Bone marrow (tissue), 2 donors: ENCODE measurements at regions not wholly inside any gene's neighbourhood (a gene's known extent, or its start where the extent isn't known, plus 50 kb on each side); places are given as distances from the start of the nearest gene placed in this dataset.
"Not testable (repeated sequence)": the region's sequence is repeated elsewhere in the genome, so short reads cannot be mapped to it uniquely, and the experiment has no call there.

Experiments used
- DNase-seq, 2 donors: peaks; one replicate each; lab custom pipeline; 2025; lab: John Stamatoyannopoulos, UW

- DNase-seq, result not testable (repeated sequence)
Observed at GRCh38 chr11:3514635-3515424, 127.0 kb downstream of the ART5 start.

GRCh38 chr11:3513311-3513710, 128.5 kb downstream of the ART5 start:
- not testable (repeated sequence) for DNase-seq

GRCh38 chr11:3512751-3513150, 129.0 kb downstream of the ART5 start:
- not testable (repeated sequence) for DNase-seq

DNA sequence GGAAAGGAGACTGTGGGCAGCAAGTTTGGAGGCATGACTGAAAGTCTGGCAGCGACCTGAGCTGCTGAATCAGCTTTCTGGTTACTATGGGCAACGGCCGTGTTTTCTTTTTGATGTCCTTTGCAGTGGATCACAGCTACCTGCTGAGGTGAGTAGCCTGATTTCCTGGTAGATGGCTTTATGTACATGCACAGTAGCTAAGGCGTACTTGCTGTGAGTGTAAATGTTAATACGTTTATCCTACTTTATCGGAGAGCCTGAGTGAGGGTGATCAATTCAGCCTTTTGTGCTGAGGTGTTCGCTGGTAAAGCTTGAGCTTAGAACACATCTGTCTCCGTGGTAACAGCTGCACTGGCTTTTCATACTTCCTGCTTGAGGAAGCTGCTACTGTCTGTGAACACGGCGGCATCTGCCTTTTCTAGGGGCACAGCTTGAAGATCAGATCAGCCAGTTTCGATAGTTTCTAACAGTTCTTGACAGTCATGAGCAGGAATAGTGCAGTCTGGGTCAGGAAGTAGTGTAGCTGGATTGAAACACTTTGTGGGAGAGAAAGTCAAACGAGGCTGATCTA, 129.6 kb downstream of the ART5 start:
- DNase-seq, result not testable (repeated sequence)

GRCh38 chr11:3511416-3512132, 130.2 kb downstream of the ART5 start:
- not testable (repeated sequence) for DNase-seq

- not testable (repeated sequence) for DNase-seq
Observed at GRCh38 chr11:3509563-3509962, 130.6 kb upstream of the ZNF195 start.

GRCh38 chr11:3499198-3499597, 120.3 kb upstream of the ZNF195 start:
- not testable (repeated sequence) for DNase-seq

DNA sequence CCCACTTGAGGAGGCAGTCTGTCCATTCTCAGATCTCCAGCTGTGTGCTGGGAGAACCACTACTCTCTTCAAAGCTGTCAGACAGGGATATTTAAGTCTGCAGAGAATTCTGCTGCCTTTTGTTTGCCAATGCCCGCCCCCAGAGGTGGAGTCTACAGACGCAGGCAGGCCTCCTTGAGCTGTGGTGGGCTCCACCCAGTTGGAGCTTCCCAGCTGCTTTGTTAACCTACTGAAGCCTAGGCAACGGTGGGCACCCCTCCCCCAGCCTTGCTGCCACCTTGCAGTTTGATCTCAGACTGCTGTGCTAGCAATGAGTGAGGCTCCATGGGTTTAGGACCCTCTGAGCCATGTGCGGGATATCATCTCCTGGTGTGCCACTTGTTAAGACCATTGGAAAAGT, 119.4 kb upstream of the ZNF195 start:
- DNase-seq, result not testable (repeated sequence)

DNA sequence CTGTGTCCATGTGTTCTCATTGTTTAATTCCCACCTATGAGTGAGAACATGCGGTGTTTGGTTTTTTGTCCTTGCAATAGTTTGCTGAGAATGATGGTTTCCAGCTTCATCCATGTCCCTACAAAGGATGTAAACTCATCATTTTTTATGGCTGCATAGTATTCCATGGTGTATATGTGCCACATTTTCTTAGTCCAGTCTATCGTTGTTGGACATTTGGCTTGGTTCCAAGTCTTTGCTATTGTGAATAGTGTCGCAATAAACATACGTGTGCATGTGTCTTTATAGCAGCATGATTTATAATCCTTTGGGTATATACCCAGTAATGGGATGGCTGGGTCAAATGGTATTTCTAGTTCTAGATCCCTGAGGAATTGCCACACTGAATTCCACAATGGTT, 114.2 kb upstream of the ZNF195 start:
- DNase-seq, result not testable (repeated sequence)

DNA sequence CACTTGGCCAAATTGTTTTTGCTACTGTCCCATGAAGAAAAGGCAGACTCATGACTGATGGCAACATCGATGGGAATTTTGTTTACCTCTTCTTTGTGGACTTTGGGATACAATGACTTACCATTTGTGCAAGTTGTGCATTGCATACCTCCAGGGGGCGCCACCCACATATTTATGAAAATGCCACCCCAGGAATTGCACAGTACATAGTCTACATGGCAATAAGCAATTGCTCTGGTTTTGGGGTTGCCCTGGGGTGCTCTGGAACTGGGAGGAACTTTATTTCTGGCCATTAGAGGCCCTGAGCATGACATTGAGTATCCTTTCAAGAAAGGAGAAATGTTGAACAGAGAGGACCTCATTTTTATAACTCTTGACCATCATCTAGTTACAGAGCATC, 109.1 kb upstream of the ZNF195 start:
- DNase-seq, result not testable (repeated sequence)

DNA sequence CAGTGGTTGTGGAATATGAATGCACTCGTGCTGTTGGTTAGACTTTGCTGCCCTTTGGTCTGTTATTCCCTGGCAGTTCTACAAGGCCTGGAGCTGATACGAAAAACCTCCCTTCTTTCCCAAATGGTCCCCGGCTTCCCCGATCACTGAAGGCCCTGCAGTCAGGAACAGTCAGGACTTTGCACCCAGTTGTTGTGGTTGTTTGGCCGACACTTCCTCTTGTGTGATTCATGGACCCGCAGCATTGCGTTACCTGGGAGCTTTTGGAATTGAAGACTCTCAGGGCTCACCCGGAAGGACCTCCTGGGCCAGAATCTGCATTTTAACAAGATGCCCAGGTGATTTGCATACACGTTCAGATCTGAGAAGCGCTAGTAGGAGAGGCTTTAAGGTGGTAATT, 106.8 kb upstream of the ZNF195 start:
- not testable (repeated sequence) for DNase-seq

GRCh38 chr11:3476937-3477885, 98.3 kb upstream of the ZNF195 start:
- DNase-seq, result not testable (repeated sequence)

DNA sequence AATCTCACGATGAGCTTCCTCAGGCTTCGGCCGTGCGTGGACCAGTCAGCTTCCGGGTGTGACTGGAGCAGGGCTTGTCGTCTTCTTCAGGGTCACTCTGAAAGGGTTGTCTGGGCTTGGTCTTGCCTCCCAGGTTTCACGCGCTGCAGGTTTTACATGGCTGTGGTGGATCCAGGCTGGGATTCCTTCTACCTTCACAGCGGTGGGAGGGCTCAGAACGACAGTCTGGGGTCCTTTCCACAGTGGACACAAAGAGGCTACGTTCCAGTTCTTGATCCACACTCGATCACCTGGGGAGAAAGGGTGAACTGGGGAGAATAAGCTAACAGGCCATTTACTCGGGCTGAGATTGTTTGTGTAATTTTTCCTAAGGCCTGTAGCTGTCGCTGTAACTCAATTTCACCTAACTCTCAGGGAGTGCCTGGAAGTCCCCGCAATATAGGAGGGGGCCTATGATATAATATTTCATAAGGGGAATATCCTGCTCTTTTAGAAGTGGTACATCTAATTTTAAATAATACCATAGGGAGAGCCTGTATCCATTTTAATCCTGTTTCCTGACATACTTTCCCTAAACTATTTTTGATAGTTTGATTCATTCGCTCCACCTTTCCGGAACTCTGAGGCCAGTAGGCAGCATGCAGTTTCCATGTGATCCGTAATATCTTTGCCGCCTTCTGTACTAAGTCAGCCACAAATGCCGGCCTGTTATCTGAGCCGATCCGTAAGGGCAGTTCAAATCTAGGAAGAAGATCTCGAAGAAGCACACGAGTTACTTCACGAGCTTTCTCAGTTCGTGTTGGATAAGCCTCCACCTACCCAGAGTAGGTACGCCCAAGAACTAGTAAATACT, 97.4 kb upstream of the ZNF195 start:
- not testable (repeated sequence) for DNase-seq

DNA sequence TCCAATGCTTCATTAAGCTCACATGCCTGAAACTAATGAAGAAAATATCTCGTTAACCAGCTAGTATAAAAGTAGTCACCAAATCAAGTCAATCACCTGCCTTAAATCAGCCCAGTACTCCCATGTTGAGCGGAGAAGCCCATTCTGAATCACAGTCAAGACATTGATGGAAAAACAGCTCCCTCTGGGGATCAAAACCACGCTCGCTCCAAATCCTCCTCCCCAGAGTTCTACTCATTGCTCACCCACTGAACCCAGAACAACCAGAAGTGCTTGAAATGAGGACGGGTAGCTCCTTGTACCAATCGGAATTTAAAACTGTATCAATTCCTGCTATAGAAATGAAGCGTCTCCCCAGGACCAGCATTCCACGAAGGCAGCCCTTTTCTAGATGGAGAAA, 90.0 kb upstream of the ZNF195 start:
- DNase-seq, result not testable (repeated sequence)

DNA sequence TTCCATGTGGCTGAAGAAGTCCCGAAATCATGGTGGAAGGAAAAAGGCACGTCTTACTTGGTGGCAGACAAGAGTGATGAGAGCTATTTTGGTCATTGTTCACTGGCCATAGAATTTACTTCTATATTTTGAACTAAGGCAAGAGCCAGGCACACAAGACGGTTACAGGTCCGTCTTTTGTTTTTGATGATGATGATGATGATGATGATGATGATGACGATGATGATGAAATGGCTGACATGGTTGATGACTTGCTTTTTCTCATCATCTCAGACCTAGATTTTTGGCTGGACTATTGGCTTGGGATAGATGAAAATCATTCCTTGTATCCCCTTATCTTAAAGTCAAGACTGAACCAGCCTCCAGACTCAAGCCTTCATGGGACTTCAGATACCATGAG, 88.7 kb upstream of the ZNF195 start:
- not testable (repeated sequence) for DNase-seq

DNA sequence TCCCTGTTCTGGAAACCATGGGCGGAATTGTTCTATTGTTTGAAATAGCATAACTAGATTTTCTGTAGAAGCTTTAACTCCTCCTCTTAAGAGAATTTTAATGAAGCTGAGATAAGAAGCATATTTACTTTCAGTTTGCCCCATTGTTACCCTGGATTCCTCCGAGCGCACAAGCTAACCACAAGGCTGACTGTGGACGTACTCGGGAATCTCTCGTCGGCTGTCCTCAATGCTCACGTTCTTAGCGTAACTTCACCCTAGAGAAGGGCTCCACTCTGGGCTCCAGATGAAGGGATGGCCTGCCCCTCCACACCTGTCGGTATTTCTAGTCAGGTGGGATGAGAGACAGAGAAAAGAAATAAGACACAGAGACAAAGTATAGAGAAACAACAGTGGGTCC, 76.7 kb upstream of the ZNF195 start:
- DNase-seq, result not testable (repeated sequence)

GRCh38 chr11:3454844-3455243, 75.9 kb upstream of the ZNF195 start:
- DNase-seq, result not testable (repeated sequence)

DNA sequence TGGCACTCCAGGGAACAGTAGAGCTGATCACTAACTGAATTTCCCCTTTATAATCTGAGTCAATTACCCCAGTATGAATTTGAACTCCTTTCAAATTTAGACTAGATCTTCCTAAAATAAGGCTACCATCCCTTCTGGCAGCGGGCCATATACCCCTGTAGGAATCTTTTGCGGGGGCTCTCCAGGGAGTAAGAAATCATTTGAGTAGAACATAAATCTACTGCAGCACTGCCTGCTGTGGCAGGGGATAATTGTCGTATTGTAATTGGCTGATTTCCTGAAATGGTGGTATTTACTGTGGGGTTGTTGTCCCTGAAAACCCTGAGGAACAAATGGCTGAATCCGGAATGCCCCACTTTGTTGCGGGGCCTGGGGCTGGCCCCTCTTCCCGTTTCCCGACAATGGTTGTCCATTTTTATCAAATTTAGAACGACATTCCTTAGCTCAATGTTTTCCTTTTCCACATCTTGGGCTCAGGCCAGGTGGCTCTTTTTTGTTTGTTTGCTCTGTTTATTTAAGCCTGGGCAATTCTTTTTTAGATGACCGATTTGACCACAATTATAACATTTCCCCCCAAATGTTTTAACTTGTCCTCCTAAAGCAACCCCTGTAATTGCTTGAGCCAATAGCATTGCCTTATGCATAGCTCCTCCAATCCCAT, 74.8 kb upstream of the ZNF195 start:
- DNase-seq, result not testable (repeated sequence)

DNA sequence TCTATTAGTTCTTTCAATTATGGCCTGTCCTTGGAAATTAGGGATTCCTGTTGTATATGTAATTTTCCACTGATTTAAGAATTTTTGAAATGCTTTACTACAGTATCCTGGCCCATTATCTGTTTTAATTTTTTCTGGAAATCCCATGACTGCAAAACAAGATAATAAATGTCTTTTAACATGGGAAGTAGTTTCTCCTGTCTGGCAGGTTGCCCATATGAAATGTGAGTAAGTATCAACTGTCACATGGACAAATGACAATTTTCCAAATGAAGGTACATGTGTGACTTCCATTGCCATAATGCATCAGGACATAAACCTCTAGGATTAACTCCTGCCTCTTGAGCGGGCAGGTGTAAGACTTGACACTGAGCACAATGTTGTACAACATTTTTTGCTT, 71.9 kb upstream of the ZNF195 start:
- not testable (repeated sequence) for DNase-seq

DNA sequence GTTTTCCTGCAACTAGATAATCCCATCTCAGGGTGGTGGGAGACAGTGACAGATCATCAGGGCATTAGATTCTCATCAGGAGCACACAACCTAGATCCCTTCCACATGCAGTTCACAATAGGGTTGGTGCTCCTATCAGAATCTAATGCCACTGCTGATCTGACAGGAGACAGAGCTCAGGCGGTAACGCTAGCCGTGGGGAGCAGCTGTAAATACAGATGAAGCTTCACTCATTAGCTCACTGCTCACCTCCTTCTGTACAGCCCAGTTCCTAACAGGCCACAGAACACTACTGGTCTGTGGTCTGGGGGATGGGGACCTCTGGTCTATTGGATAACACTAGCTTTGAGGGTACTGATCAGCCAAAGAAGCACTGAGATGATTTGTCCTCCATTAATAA, 66.6 kb upstream of the ZNF195 start:
- DNase-seq, result not testable (repeated sequence)
